ENCODE measurements at regions not wholly inside any gene's neighbourhood (a gene's known extent, or its start where the extent isn't known, plus 50 kb on each side); places are given as distances from the start of the nearest gene placed in this dataset.
"Not testable (repeated sequence)": the region's sequence is repeated elsewhere in the genome, so short reads cannot be mapped to it uniquely, and the experiment has no call there.

GRCh38 chr3:115254492-115255196 is 107.6 kb upstream of the ZBTB20 start:
- no peak for DNase-seq

GRCh38 chr3:115255197-115255585 is 108.1 kb upstream of the ZBTB20 start:
- no peak for DNase-seq

DNA sequence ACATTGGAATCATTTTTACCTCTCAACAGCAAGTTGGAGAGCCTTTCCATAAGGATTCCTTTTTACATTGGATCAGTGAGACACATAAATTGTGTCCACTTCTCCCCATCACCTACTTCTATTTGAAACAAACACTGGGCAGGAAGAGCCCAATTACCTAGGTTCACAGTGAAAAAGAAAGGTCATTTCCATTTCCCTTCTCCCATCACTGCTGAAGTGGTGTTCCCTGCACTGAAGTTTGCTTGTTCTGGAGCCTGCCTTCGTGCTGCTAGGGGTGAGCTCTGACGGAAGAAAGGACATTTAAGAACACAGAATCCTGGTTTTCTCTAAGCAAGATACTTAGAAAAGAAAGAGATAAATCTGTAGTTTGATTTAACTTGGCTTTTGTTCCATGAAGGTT is 123.8 kb upstream of the ZBTB20 start:
- DNase-seq = no peak

DNA sequence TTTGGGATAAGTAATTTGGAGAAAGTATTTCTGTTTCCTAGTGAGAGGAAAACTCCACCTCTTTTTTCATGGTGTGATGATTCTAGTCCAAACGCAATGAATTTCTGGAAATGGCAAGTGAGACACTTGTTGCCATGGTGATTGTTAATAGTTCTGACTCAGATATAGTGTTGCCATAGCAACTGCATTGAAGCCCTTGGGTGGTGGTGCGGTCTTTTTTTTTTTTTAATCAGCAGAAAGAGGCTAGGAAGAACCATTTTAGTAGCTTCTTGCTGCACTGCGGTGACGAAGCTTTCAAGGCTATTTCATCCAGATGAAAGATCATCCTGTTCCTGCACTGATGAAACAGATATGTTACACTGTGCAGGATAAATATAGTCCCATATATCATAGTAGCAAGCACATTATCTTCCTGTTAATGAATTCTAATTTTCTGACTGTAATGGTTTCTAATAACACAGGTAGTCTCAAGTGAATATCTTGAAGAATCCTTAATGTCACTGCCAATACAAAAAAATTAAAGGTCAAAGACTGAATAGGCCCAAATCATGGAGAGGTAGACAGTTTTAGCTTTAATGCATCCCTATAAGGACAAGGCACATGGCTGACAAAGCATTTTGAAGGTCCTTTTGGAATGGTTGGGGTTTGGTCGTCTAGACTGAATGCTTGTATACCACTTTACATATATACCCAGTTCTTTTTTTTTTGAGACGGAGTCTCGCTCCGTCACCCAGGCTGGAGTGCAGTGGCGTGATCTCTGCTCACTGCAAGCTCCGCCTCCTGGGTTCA is 125.1 kb upstream of the ZBTB20 start:
- DNase-seq = no peak

DNA sequence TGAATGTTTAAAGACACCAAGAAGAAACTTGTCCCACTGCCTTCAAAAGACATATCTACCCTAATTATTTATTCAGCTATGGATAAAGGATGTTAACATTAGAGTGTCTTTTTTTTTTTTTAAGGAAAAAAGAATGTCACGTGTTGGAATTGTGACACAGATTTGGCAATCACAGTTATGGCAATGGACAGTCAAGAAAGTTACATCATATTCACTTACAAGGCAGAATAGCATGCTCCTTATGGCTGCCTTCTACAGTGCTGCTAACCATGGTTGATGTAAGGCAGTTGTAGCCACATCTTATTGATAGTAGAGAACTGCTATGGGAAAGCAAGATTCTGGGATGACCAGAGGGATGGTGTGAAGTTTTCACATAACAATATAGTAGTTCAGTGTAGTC is 128.8 kb upstream of the ZBTB20 start:
- no peak for DNase-seq

GRCh38 chr3:115279939-115280338 is 132.9 kb upstream of the ZBTB20 start:
- no peak for DNase-seq

- DNase-seq = no peak
Measured at GRCh38 chr3:115280506-115280905, 133.4 kb upstream of the ZBTB20 start.

GRCh38 chr3:115281697-115282675 is 134.9 kb upstream of the ZBTB20 start:
- DNase-seq = no peak

- no peak for DNase-seq
Measured at GRCh38 chr3:115284980-115285379, 137.9 kb upstream of the ZBTB20 start.

- no peak for DNase-seq
Measured at GRCh38 chr3:115286529-115287197, 139.6 kb upstream of the ZBTB20 start.

DNA sequence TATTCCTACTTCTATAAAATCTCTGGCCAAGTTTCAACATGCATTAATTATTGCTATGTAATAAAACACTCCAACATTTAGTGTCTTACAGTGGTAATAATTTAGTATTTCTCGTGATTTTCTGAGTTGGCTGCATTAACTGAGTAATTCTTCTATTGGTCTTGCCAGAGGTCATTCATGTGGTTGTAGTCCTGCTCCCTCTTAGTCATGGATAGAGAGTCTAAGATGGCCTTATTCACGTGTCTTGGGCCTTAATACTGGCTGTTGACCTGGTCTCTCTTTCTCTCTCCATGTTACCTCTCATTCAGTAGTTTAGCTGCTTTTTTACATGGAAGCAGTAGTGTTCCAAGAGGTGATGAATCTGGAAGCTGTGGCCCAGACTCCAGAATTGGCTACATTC is 140.1 kb upstream of the ZBTB20 start:
- no peak for DNase-seq

- DNase-seq = no peak
Measured at GRCh38 chr3:115292131-115292530, 145.0 kb upstream of the ZBTB20 start.

- DNase-seq = no peak
Measured at GRCh38 chr3:115292677-115293165, 145.6 kb upstream of the ZBTB20 start.

- DNase-seq = no peak
Measured at GRCh38 chr3:115293321-115293720, 146.2 kb upstream of the ZBTB20 start.

DNA sequence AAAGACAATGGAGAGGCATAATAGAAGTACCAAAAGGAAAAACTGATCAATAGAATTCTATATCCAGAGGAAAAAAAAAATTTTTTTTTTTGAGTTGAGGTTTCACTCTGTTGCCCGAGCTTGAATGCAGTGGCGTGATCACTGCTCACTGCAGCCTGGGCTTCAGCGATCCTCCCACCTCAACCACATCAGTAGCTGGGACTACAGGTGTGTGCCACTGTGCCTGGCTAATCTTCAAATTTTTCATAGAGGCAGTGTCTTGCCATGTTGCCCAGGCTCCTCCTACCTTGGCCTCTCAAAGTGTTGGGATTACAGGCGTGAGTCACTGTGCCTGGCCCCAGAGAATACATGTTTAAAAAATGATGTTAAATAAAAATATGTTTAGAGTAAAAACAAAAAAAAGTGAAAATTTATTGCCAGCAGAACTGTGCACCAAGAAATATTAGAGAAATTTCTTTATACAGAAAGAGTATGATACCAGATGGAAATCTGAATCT is 154.3 kb upstream of the ZBTB20 start:
- DNase-seq = no peak

DNA sequence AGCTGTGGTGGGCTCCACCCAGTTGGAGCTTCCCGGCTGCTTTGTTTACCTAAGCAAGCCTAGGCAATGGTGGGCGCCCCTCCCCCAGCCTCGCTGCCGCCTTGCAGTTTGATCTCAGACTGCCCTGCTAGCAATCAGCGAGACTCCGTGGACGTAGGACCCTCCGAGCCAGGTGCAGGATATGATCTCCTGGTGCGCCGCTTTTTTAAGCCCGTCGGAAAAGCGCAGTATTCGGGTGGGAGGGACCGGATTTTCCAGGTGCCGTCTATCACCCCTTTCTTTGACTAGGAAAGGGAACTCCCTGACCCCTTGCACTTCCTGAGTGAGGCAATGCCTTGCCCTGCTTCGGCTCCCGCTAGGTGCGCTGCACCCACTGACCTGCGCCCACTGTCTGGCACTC is 170.9 kb upstream of the ZBTB20 start:
- DNase-seq = not testable (repeated sequence)

DNA sequence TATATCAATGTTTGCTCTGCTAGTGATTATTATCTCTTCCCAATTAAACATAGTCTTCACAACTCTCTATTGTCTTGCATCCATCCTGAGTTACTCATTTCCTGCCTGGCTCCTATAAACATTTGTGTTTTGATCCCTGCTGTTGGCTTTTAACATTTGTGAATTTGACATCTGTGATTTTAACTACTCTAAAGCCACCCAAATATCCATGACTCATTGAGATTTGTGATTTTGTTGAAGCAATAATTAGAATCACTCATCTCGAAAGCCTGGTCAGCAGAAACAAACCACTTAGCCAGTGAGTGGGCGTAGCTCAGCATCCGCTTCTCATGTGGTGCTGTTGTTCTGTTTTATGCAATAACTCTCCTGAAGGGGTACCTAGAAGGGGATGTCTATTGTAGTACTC is 174.3 kb upstream of the ZBTB20 start:
- no peak for DNase-seq

DNA sequence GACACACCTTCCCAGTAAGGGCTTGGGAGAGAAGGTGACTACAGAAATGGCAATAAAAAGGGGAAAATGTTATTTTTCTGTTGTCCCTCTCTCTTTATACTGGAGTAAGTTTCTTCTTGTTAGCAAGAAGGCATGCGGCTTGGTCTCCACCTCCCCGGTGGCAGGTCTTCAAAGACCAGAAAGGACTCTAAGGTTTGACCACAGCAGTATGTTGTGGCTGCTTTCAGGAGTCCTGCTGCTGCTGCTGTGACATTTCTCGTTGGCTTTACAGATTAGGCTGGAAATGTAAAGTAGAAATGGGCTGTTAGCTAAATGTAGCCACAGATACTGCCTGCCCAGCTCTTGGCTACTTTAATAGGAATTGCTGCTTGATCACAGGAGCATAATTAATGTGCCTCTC is 175.8 kb upstream of the ZBTB20 start:
- no peak for DNase-seq

GRCh38 chr3:115323380-115323779 is 176.3 kb upstream of the ZBTB20 start:
- DNase-seq = no peak

GRCh38 chr3:115324056-115324455 is 177.0 kb upstream of the ZBTB20 start:
- DNase-seq = no peak

- DNase-seq = no peak
Measured at GRCh38 chr3:115325539-115325938, 178.5 kb upstream of the ZBTB20 start.

DNA sequence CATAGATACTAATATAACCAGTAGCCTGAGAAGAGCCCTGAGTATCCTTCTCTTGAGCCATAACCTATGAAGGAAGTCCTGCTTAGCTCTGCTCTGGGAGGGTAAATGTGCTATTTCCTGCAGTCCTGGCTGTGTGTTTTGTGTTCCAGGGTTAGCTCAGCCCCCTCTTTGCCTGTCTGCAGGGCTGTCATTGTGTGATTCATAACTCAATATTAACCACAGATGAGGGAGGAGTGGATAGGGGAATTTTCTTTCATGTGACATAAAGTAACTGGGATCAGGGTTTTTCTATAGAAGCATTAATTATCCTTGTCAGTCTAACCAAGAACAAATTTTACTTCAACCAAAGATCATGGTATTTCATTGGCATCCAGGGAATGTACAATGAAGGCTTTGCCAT is 183.3 kb upstream of the ZBTB20 start:
- DNase-seq = no peak

Measured in activated CD4-positive, alpha-beta T cell treated with anti-CD3 and anti-CD28 coated beads for 4 hours (primary cell).